HepG2 (cell line): ENCODE measurements at regions not wholly inside any gene's neighbourhood (a gene's known extent, or its start where the extent isn't known, plus 50 kb on each side); places are given as distances from the start of the nearest gene placed in this dataset.

Experiments
- ATAC-seq: fragments of 200-7000 bp; cut with Tn5 transposase; 3 replicates; pipeline ENCODE4 v1.9.1; 2020; ENCODE audit warnings: mild to moderate bottlenecking, moderate library complexity
- BruUV-seq: library from RNA; stranded (reverse); fragments of 400-500 nt; replicated peaks from 2 replicates; lab custom pipeline; 2021; lab: Mats Ljungman, UMichigan
- CTCF ChIA-PET: fragments of 300-600 bp; formaldehyde crosslinking; extraction: SDS; loops from one replicate; lab custom pipeline; 2021; ENCODE audit warnings: low total read pairs, inconsistent platforms, low intra/inter-chr PET ratio; lab: Yijun Ruan, JAX
- POLR2A ChIA-PET: fragments of 350-600 bp; sonication (Branson Sonifier 250); formaldehyde crosslinking; loops from one replicate; lab custom pipeline; 2020; ENCODE audit warnings: antibody characterized with exemption, inconsistent platforms; lab: Yijun Ruan, JAX
- DNase-seq: peaks from one replicate; pipeline ENCODE4 v3.0.0-alpha.2; 2015; ENCODE audit warnings: low spot score
- FAIRE-seq: peaks from 3 replicates; lab custom pipeline; 2011; peaks lifted over from hg19 to GRCh38; lab: Jason Lieb, UNC
- H2AFZ ChIP-seq: one replicate; pipeline ENCODE4 v1.6.1; 2011; ENCODE audit warnings: low read length, inconsistent platforms
- H3K27ac ChIP-seq: fragments of 300-600 bp; 3 replicates; pipeline ENCODE4 v1.8.0; 2011; ENCODE audit warnings: mixed run types, mild to moderate bottlenecking, mixed read lengths, low read length, inconsistent platforms; ENCODE audit not compliant: insufficient read depth; ENCODE audit errors: extremely low read length
- H3K27me3 ChIP-seq, 2 experiments: fragments of 200-600 bp in 1 of 2; 2 replicates in 1 of 2; 3 replicates in 1 of 2; pipeline versions ENCODE4 v1.6.0 to v1.8.0; 2011; ENCODE audit warnings: low read length in 2 of 2, mild to moderate bottlenecking in 2 of 2, moderate library complexity in 2 of 2, inconsistent platforms in 1 of 2; ENCODE audit not compliant: insufficient read depth in 2 of 2, control insufficient read depth in 1 of 2
- H3K36me3 ChIP-seq, 2 experiments: fragments of 200-600 bp in 1 of 2; replicated peaks in 1 of 2; 2 replicates in 1 of 2; 3 replicates in 1 of 2; pipeline versions ENCODE4 v1.5.1 to v1.8.0; 2011; ENCODE audit warnings: low read length in 2 of 2, inconsistent platforms in 1 of 2; ENCODE audit not compliant: insufficient read depth in 2 of 2, control insufficient read depth in 1 of 2
- H3K4me1 ChIP-seq: 2 replicates; pipeline ENCODE4 v1.5.1; 2012; ENCODE audit warnings: low read length, inconsistent platforms; ENCODE audit not compliant: insufficient read depth
- H3K4me2 ChIP-seq: 2 replicates; pipeline ENCODE4 v1.6.0; 2011; ENCODE audit warnings: low read depth, low read length, inconsistent platforms
- H3K4me3 ChIP-seq, 3 experiments: fragments of 200-600 bp in 1 of 3; sonication (generic), shearing (Covaris generic) in 1 of 3; replicated peaks in 1 of 3; 2 replicates each; pipeline ENCODE4 v1.5.1; 2011 to 2016; ENCODE audit warnings: low read length in 3 of 3, inconsistent platforms in 2 of 3, low read depth in 2 of 3, mild to moderate bottlenecking in 2 of 3, control low read depth in 1 of 3, mixed read lengths in 1 of 3; ENCODE audit not compliant: insufficient read depth in 1 of 3
- H3K79me2 ChIP-seq: one replicate; pipeline ENCODE4 v1.6.1; 2011; ENCODE audit warnings: low read length, inconsistent platforms; ENCODE audit not compliant: insufficient read depth
- H3K9ac ChIP-seq: 2 replicates; pipeline ENCODE4 v1.6.0; 2011; ENCODE audit warnings: mild to moderate bottlenecking, low read depth, low read length, inconsistent platforms; ENCODE audit not compliant: insufficient read depth
- H3K9me3 ChIP-seq: 2 replicates; pipeline ENCODE4 v1.5.1; 2012; ENCODE audit warnings: mild to moderate bottlenecking, low read length
- H4K20me1 ChIP-seq: 2 replicates; pipeline ENCODE4 v1.6.0; 2011; ENCODE audit warnings: inconsistent platforms, mild to moderate bottlenecking, low read length, moderate library complexity; ENCODE audit not compliant: insufficient read depth
- CREB1 ChIP-seq, 2 experiments: fragments of 450-650 bp in 1 of 2; IDR thresholded peaks; 2 replicates each; pipeline ENCODE4 v1.6.1; 2016 to 2017; ENCODE audit warnings: control low read depth in 1 of 2, mild to moderate bottlenecking in 1 of 2, missing compliant biosample characterization in 1 of 2, missing genetic modification characterization in 1 of 2
- FOXP4 ChIP-seq: sonication (generic); formaldehyde crosslinking; IDR thresholded peaks from 2 replicates; pipeline ENCODE4 v1.4.0; 2020; ENCODE audit warnings: missing genetic modification reagents
- KLF6 ChIP-seq: IDR thresholded peaks from 2 replicates; pipeline ENCODE4 v1.8.0; 2016; ENCODE audit warnings: missing biosample characterization, missing genetic modification reagents
- SAP130 ChIP-seq: IDR thresholded peaks from 2 replicates; pipeline ENCODE4 v1.6.1; 2016; ENCODE audit warnings: low read depth
- TBX3 ChIP-seq: fragments of 450-650 bp; IDR thresholded peaks from 2 replicates; pipeline ENCODE4 v1.6.1; 2017; ENCODE audit warnings: antibody characterized with exemption, mild to moderate bottlenecking, inconsistent platforms, borderline replicate concordance
- ZNF30 ChIP-seq: sonication (generic); formaldehyde crosslinking; IDR thresholded peaks from 2 replicates; pipeline ENCODE4 v1.5.0; 2020; ENCODE audit warnings: mild to moderate bottlenecking, missing genetic modification reagents
- ZNF331 ChIP-seq: sonication (generic); formaldehyde crosslinking; IDR thresholded peaks from 2 replicates; pipeline ENCODE4 v1.4.0; 2020; ENCODE audit warnings: missing genetic modification reagents
- ZNF430 ChIP-seq: sonication (generic); formaldehyde crosslinking; IDR thresholded peaks from 2 replicates; pipeline ENCODE4 v1.9.0; 2021; ENCODE audit warnings: mild to moderate bottlenecking, missing genetic modification reagents
- ZNF484 ChIP-seq: sonication (generic); formaldehyde crosslinking; IDR thresholded peaks from 2 replicates; pipeline ENCODE4 v1.5.1; 2020; ENCODE audit warnings: mild to moderate bottlenecking, low read depth, missing genetic modification reagents, borderline replicate concordance
- ZNF691 ChIP-seq: sonication (generic); formaldehyde crosslinking; IDR thresholded peaks from 2 replicates; pipeline ENCODE4 v1.4.0; 2020; ENCODE audit warnings: missing genetic modification reagents, low read depth, mild to moderate bottlenecking, borderline replicate concordance
- ZNF792 ChIP-seq: IDR thresholded peaks from 2 replicates; pipeline ENCODE4 v1.6.1; 2016
- WGBS: methylation state at CpG from one replicate; pipeline ENCODE4 v1.1.6; 2017; ENCODE audit warnings: low lambda C conversion rate; 5-methylcytosine and 5-hydroxymethylcytosine counted together
- in situ Hi-C: cut with HindIII; loops from 2 replicates; pipeline ENCODE4 v1.10.0; 2017; ENCODE audit warnings: low pct_unique_long_range_greater_than_20kb; ENCODE audit not compliant: extremely low pct_ligation_motif_present
- intact Hi-C: fragments of 100-400 bp; cut with micrococcal nuclease; formaldehyde crosslinking; loops from one replicate; pipeline ENCODE4 v1.10.0; 2022; ENCODE audit not compliant: unreplicated experiment

- H3K79me2 ChIP-seq = no peaks in the 10 kb centered on the region
- H3K36me3 ChIP-seq = no peaks in the 10 kb centered on the region
- intact Hi-C loops (no loop called here), in situ Hi-C loops (no loop called here)
- DNase-seq (no peak), ATAC-seq (no peak), FAIRE-seq (no peak)
- no peaks in the 10 kb centered on the region for H3K4me1 ChIP-seq
- no TSS peak for BruUV-seq
- no peaks in the 10 kb centered on the region for H3K9me3 ChIP-seq
- ChIA-PET POLR2A (no interaction called here), CTCF (no interaction called here)
- no peak overlapping the region for H3K4me2 ChIP-seq
- 16% methylated on average over 2 of the region's 2 CpGs for WGBS
- TF ChIP-seq CREB1 (IDR thresholded peaks at IDR 0.05) (no peak), CREB1 (CRISPR knock-in tag; IDR thresholded peaks at IDR 0.05) (no peak), ZNF792 (CRISPR knock-in tag) (no peak), ZNF430 (no peak), KLF6 (CRISPR knock-in tag) (no peak), FOXP4 (CRISPR knock-in tag) (no peak), ZNF484 (CRISPR knock-in tag) (no peak), ZNF30 (no peak), TBX3 (no peak), SAP130 (CRISPR knock-in tag) (no peak), ZNF691 (CRISPR knock-in tag) (no peak), ZNF331 (CRISPR knock-in tag) (no peak)
- no peak overlapping the region for H3K4me3 ChIP-seq
- H4K20me1 ChIP-seq = no peaks in the 10 kb centered on the region
- H3K9ac ChIP-seq = no peak overlapping the region
- H2AFZ ChIP-seq = no peak overlapping the region
- no peak overlapping the region for H3K27ac ChIP-seq
- peaks cover 0 to 23% of the 10 kb centered on the region in 2 experiments; a peak in 3 of 5 replicates for H3K27me3 ChIP-seq
These were observed 64.0 kb upstream of the CEP85L start for GRCh38 chr6:118715376-118715775.
